ENCODE measurements at regions not wholly inside any gene's neighbourhood (a gene's known extent, or its start where the extent isn't known, plus 50 kb on each side); places are given as distances from the start of the nearest gene placed in this dataset.

GRCh38 chr4:111933703-111934102, 211.6 kb upstream of the FAM241A start:
- no peak for TF ChIP-seq RXRA (IDR thresholded peaks at IDR 0.05)
- TF ChIP-seq CTCF (IDR thresholded peaks at IDR 0.05; ENCODE audit: low read depth, low read length, missing input control), result no peak
- no peak for TF ChIP-seq REST (IDR thresholded peaks at IDR 0.05)
- TF ChIP-seq RAD21 (IDR thresholded peaks at IDR 0.05), result no peak
- no peak for TF ChIP-seq MAX (IDR thresholded peaks at IDR 0.05)
- no peak for TF ChIP-seq YY1 (IDR thresholded peaks at IDR 0.05)
- TF ChIP-seq JUND (IDR thresholded peaks at IDR 0.05), result no peak
- no peak for TF ChIP-seq TAF1 (conservative IDR thresholded peaks at IDR 0.05)

Measured in liver (tissue), 3 donors.